HG02759 (cell line): ENCODE measurements at regions not wholly inside any gene's neighbourhood (a gene's known extent, or its start where the extent isn't known, plus 50 kb on each side); places are given as distances from the start of the nearest gene placed in this dataset.
"Not testable (repeated sequence)": the region's sequence is repeated elsewhere in the genome, so short reads cannot be mapped to it uniquely, and the experiment has no call there.

Experiments
- ATAC-seq: cut with Tn5 transposase; IDR thresholded peaks from one replicate; pipeline ENCODE4 v1.9.1; 2021; ENCODE audit warnings: mild to moderate bottlenecking, moderate library complexity; ENCODE audit not compliant: unreplicated experiment

DNA sequence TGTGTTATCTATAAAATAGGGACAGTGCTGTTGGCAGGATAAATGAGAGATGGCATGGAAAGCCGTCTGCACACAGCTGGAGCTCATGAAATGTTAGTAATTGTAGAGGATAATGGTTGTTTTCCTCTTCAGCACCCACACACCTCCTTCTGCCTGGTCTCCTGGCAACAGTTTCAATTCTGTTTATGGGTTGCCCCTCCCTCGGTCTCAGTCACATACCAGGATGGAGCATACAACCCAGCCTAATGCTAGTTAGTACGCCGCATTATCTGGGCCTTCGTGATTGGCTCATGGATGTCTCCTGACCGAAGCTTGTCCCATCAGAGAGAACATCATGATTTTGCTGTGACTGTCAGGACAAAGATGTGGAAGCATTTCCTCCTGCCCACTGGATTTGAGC is 126.2 kb upstream of the WSCD1 start:
- ATAC-seq = no peak

DNA sequence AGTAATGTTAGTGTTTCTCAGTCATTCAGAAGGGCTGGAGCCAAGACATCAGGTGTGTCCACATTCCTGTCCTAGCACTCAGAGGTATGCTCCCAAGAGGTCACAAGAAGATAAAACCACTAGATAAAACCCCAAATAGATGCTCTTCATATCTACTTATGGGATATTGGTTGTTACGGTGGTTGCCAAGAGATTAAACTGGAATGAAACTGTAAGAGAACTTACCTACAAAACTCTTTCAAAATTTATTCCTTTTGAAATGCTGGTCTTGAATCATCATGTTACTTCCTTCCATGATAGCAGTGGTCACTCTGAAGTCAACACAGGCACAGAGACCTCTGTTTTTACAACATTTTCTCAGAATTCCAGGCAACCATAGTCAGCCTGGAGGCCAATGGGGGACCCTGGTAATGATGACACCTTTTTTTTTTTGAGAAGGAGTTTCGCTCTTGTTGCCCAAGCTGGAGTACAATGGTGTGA is 122.4 kb upstream of the WSCD1 start:
- ATAC-seq = no peak

DNA sequence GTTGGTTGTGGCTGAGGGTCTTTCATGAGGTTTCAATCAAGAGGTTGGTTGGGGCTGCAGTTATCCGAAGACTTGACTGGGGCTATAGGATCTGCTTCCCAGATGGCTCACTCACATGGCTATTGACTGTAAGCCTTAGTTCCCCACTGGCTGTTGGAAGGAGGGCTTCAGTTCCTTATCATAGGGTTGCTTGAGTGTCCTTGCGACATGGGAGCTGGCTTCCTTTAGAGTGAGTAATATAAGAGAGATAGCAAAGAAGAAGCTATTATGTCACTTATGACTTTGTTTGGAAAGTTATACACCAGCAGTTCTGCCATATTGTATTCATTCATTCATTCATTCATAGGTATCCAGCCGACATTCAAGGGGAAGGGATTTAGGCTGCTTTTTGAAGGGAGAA is 121.4 kb upstream of the WSCD1 start:
- no peak for ATAC-seq

DNA sequence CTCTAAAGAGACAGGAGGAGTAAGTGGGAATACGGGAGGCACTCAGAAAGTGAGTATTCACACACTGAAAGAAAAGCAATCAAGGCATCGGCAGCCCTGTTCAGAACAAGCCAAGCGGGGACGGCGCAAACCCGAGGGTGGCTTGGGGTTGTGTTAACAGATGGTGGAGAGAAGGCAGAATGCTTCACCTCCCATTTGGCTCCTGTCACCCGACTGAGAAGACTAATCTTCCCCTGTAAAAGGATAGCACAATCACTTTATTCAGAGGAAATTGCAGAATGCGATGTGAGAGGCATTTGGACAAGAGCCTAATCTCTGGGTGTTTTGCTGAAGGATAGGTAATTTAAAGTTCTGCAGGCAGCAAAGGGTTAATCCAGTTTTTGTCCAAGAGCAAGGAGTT is 119.3 kb upstream of the WSCD1 start:
- no peak for ATAC-seq

DNA sequence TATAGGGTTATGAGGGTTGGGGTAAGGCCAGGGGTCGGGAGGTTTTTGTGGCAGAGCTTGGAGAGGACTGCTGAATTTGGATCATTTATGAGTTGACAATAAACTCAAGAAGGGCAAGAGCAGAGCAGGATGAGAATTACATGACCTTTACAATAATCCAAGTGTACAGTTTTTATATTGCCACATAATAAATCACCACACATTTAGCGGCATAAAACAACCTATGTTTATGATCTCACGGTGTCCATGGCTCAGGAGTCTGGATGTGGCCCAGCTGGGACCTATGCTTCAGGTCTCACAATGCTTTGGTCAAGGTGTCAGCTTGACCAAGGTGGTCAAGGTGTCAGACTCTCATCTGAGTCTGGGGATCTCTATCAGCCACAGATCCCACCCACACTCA is 118.3 kb upstream of the WSCD1 start:
- no peak for ATAC-seq

DNA sequence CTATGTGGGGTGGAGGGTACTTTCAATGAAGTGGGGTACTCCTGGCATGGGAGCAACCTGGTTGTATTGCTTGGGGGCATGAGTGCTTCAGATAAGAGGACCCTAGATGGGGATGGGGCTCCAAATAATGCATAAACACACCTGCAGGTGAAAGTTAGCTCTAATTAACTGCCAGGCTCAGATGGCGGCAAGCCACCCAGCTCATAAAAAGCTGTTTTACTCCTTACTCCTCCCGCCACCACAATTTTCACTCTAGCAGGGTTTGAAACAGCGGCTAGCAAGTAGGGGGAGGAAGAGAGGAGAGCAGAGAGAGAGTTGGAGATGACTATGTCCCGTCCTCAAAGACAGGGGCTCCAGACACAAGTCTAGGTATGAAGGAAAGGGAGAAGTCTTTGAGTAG is 117.7 kb upstream of the WSCD1 start:
- ATAC-seq = no peak

DNA sequence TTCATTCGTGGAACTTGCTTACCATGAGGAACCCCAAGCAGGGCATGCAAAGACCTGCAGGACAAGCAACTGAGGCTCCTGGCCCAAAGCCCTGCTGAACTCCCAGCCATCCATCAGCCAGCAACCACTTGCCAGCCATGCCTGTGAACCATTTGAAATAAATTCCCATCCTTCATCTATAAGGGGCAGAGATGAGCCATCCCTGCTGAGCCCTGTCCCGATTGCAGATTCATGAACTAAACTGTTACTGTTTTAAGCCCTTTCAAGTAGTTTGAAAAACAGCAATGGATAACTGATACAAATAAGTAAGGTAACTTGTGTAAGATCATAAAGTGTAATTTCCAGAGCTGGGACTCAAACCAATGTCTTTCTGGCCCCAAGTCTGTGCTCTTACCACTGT is 114.4 kb upstream of the WSCD1 start:
- ATAC-seq = no peak

DNA sequence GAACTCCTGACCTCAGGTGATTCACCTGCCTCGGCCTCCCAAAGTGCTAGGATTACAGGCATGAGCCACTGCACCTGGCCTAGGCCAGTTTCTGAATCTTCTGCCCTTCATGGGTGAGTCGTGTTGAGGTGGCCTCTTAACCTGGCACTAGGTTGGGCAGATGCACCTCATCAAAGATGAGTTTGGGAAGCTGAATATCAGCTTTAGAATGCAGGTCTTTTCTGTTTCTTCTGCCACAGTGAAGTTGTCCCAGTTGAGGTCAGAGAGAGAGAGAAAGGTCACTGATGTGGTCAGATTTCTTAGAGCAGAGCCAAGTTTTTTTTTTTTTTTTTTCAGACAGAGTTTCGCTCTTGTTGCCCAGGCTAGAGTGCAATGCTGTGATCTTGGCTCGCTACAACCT is 111.3 kb upstream of the WSCD1 start:
- ATAC-seq = no peak

DNA sequence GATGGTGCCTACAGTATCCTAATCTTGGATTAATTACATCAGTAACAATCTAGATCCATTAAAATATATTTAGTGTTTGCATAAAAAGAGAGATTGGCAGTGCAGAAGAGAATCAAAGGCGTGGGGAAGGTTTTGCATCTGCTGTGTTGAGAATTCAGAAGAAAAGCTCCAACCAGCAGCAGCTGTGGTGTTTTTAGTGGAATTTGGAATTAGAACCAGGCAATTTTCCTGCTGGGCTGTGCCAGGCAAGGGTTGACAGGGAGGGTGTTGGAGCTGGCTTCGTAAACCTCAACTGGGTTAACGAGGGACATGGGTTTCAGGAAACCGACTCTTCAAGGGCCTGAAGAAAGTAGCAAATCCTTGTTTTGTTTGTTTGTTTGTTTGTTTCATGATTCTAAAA is 107.8 kb upstream of the WSCD1 start:
- no peak for ATAC-seq

DNA sequence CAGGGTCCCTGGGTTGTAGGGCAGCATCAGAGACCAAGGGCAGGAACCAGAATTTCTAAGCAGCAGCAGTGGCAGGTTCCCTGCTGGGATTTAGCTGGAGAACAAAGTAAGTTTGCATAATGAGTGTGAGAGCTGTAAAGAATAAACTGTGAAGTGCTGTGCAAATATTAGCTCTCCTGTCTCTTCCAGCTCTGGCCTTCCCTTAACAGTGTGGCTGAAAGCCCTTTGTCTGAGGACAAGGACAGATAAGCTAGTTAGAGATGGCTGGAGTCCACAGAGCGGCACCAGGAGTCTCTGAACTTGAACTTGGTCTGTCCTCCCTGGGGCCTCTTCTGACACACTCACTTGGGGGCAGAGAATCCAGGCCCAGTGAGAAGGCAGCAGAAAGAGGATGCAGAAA is 98.2 kb upstream of the WSCD1 start:
- no peak for ATAC-seq

DNA sequence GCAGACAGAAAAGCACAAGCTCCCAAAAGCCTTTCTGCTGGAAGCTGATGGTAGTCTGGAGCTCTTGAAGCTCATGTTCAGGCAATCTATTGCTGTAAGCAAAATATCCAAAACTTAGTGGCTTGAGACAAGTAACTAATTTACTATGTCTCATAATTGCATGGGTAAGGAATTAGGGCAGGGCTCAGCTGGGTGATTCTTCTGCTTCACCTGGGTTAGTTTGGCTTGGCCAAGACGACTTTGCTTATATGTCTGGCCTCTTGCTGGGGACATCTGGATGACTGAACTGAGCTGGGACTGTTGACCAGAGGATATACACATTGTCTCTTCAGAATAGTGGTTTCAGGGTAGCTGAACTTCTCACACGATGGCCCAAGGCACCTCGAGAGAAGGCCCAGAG is 96.8 kb upstream of the WSCD1 start:
- no peak for ATAC-seq

DNA sequence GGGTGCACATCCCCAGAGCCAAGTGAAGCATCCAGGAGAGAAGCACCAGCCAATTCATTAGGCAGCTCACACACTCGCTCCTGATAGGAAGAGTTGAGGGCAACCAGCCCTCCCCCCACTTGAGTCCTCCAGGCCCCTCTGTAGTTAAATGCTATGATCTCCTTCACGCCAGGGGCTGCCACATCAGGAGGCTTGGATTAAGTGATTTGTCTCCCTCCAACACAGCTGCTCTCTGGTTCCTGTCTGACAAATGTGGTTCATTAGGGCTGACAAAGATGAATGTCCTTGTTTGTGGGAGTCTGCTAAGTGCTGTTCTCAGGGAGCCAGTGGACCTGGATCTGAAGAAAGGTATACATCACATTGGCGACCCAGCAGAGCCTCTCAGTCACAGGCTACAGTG is 94.5 kb upstream of the WSCD1 start:
- ATAC-seq = no peak

DNA sequence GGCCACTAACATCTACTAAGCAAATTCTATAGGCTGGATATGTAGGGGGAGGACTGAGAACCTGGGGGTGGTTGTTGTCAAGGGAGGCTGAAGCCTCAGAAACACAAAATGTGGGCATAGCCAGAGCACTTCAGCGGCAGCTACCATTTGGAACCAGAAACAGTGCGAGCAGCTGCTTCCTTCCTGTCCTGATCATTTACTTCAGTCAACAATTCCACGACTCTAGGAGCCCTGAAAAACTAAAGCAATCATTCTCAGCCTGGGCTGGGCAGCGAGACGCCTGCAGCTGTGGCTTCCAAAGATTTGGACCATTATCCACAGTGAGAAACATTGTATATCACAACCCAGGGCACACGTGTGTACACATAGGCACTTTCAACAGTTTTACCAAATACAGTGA is 93.9 kb upstream of the WSCD1 start:
- no peak for ATAC-seq

DNA sequence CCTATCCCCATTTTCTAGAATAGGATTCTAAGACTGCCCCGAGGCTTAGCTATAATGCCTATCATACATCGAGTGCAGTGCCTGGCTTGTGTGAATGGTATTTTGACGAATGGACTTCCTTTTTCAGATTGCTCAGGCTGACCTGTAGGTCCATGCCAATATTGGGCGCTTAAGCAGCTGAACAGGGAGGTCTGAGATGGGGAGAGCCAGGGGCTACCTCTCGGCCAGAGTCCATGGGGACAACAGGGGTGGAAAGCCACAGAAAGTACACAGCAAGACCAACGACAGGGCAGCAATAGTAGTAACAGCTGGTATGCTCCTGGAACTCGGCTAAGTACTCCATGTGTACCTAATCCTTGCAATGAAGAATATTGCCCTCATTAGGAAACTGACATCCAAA is 91.7 kb upstream of the WSCD1 start:
- no peak for ATAC-seq

DNA sequence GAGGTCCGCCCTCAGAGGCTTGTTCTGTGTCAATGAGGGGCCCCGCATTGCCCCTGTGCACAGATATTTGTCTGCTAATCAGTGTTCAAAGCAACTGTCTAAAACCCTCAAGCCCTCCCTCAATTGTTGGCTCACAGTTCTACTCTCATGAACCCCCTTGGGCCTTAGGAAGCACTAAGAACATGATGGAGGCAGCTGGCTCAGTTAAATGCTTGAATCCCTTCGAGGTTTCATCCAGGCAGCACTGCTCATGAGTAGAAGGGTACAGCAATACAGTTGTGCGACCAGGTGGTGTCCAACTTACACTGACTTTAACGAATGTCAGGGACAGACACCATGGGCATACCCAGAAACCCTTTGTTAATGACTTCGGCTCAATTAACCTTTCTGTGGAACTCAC is 89.2 kb upstream of the WSCD1 start:
- ATAC-seq = no peak

DNA sequence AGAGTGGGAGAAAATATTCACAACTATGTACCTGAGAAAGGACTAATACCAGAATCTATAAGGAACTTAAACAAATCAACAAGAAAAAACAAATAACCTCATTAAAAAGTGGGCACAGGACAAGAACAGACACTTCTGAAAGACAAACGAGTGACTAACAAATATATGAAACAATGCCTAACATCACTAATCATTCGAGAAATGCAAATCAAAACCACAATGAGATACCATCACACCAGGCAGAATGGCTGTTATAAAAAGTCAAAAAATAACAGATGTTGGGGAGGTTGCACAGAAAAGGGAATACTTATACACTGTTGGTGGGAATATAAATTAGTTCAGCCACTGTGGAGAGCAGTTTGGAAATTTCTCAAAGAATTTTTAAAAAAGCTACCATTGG is 83.5 kb upstream of the WSCD1 start:
- no peak for ATAC-seq

DNA sequence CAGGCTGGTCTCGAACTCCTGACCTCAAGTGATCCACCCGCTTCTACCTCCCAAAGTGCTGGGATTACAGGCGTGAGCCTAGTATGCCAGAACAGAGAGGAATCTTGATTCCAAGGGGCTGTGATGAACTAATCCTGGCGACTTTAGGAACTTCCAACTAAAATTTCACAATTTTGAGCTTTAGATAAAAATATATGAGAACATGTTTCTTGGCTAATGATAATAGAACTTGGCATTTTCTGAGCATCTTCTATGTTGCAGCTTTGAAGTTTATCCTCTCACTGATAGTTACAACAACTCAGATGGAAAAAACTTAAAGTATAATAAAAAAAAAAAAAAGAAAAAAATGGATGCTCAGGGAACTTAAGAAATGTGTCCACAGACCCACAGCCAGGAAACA is 69.8 kb upstream of the WSCD1 start:
- ATAC-seq = no peak

DNA sequence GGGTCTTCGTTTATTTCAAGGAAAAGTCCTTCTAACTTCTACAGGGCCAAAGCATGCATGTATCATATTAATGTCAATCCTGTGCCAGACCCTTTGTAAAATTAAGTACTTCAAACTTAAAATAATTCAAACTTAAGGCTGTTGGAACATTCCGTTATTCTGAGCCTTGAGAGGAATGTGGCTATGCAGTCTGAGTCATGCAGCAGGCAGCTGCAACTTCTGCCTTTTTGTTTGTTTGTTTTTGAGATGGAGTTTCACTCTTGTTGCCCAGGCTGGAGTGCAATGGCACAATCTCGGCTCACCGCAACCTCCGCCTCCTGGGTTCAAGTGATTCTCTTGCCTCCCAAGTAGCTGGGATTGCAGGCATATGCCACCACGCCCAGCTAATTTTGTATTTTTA is 67.0 kb upstream of the WSCD1 start:
- not testable (repeated sequence) for ATAC-seq

DNA sequence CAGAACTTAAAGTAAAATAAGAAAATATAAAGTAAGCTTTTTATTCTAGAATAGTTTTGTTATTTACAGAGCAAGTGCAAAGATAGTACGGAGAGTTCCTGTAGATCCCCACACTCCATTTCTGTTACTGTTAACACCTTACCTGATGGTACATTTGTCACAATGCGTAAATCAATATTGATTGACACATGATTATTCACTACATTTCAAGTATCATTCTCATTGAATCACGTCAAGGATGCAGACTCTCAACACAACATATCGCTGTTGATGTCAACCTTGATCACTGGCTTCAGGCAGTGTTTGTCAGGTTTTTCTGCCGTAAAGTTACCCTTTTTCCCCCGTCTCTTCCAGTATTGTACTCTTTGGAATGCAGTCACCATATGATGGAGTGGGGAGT is 64.2 kb upstream of the WSCD1 start:
- ATAC-seq = no peak

DNA sequence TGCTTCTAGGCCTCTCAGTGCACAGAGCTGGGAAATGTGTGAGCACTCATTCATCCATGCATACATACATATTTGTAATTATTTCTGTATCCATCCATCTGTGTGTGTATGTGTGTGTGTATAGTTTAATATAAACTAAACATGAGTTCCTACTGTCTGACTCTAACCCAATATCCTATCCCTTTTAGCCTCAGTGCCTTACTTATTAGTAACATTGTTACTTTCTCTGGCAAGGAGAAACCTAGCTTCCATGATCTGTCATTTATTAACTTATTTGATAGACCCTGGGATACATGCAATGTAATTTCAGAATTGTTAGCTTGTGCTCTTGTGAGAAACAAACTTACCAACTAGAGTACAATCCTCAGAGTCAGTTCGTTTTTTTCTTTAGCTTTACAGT is 59.0 kb upstream of the WSCD1 start:
- no peak for ATAC-seq

DNA sequence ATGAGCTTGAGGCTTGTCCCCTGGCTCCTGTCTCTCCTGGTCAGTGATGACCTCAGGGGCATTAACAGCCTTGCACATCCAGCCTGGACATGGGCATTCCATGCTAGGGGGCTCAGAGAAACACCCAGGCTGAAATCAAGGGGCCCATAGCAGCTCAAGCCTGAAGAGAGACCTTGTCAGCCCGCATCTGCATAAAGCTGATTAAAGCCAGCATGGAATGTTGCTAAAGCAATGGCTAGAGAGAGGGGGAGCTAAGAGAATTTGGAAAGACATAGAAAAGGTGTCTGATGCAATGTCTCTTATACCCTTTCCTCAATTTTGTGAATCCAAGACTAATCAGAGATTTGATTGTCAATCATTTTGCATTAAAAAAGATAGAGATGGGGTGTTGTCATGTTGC is 51.4 kb upstream of the WSCD1 start:
- no peak for ATAC-seq

DNA sequence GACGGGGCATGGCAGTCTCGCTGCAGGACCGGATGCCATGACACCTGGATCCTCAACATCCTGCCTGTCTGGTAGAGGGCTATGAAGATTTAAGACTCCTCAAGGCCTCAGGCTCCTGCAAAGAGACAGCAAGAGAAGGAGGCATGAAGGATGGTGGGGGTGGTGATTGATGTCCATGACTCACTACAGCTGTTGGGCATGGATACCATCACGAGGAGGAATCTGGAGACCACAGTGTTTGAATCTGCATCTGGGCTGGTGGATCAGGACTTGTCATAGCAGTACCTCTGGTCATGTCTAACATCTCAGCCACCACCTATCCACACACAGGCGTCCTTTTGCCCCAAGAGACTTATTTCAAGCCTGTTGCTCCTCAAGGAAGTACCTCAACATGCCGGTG is 50.2 kb upstream of the WSCD1 start:
- ATAC-seq = no peak

DNA sequence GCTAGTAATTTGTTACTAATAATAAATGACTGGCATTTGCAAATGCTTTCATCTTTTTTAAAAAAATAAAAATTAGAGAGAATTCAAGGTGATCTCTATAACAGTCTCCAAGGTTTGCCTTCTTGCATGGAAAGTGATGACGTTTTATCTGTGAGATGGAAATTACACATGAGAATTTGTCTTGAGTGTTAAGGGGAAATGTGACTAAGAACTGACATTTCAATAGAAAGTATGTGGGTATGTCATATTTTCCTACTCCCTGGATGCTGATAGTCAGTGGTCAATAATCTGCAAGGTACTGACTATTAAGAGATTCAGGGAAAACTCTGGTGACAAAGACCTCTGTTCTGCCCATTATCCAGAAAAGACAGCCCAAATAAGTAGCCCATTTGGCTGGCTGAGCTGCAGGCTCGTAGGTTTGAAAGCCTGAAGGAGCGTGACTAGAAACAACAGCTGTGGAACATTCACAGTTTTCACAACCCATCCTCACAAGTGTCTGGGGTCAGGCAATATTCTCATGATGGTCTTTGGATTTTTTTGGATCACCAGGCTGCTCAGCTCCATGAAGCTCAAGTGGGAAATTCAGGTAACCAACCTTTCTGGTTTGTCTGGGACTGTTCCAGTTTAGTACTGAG is 49.7 kb upstream of the WSCD1 start:
- no peak for ATAC-seq
